Endometrium (tissue), 2 donors: ENCODE measurements at regions not wholly inside any gene's neighbourhood (a gene's known extent, or its start where the extent isn't known, plus 50 kb on each side); places are given as distances from the start of the nearest gene placed in this dataset.

ENCODE experiments used
- FAIRE-seq: peaks from 2 replicates; lab custom pipeline; 2012; peaks lifted over from hg19 to GRCh38; lab: Jason Lieb, UNC
- donor health status: control.
- donor health status: control.

- peak; percentile 58 for FAIRE-seq
These were observed 71.7 kb upstream of the WDR75 start for GRCh38 chr2:189369566-189369965.

GRCh38 chr2:189370719-189371118 is 70.6 kb upstream of the WDR75 start:
- FAIRE-seq: no peak

- peak; percentile 15 for FAIRE-seq
These were observed 68.5 kb upstream of the WDR75 start for GRCh38 chr2:189372688-189373257.

- FAIRE-seq: no peak
These were observed 66.8 kb upstream of the WDR75 start for GRCh38 chr2:189374481-189374880.

- FAIRE-seq: no peak
These were observed 65.4 kb upstream of the WDR75 start for GRCh38 chr2:189375842-189376241.

- no peak for FAIRE-seq
These were observed 62.0 kb upstream of the WDR75 start for GRCh38 chr2:189379287-189379630.

- no peak for FAIRE-seq
These were observed 61.5 kb upstream of the WDR75 start for GRCh38 chr2:189379731-189380261.

- FAIRE-seq: no peak
These were observed 58.6 kb upstream of the WDR75 start for GRCh38 chr2:189382668-189383067.

GRCh38 chr2:189386741-189387140 is 54.5 kb upstream of the WDR75 start:
- no peak for FAIRE-seq

GRCh38 chr2:189391201-189391600 is 50.1 kb upstream of the WDR75 start:
- no peak for FAIRE-seq
